ENCODE measurements at regions not wholly inside any gene's neighbourhood (a gene's known extent, or its start where the extent isn't known, plus 50 kb on each side); places are given as distances from the start of the nearest gene placed in this dataset.

DNA sequence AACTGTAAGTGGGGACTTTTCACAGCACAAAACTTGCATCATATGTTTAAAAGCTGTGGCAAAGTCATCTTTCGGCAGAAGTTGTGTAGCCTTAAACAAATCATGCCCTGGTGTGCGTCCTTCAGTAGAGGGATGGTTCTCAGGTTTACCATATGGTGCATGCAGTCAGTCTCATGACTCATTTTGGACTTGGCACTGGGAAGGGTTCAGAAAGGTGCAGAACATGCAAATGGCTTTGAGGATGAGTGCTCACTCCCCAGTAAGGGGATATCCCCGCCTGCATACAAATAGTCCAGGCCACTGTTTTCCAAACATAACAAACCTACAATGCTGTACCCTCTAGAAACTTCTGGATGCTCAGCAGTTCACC is 260.3 kb downstream of the NDUFS4 start:
- peak; percentile 32 for DNase-seq (ENCODE audit: low spot score)
- TF ChIP-seq, protein P1, sequence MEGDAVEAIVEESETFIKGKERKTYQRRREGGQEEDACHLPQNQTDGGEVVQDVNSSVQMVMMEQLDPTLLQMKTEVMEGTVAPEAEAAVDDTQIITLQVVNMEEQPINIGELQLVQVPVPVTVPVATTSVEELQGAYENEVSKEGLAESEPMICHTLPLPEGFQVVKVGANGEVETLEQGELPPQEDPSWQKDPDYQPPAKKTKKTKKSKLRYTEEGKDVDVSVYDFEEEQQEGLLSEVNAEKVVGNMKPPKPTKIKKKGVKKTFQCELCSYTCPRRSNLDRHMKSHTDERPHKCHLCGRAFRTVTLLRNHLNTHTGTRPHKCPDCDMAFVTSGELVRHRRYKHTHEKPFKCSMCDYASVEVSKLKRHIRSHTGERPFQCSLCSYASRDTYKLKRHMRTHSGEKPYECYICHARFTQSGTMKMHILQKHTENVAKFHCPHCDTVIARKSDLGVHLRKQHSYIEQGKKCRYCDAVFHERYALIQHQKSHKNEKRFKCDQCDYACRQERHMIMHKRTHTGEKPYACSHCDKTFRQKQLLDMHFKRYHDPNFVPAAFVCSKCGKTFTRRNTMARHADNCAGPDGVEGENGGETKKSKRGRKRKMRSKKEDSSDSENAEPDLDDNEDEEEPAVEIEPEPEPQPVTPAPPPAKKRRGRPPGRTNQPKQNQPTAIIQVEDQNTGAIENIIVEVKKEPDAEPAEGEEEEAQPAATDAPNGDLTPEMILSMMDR (IDR thresholded peaks at IDR 0.05; ENCODE audit: borderline replicate concordance, control extremely low read depth, extremely low read depth, insufficient read depth, missing control alignments) = no peak
- in situ Hi-C loops (cut with MboI; ENCODE audit: low sequenced_read_pairs, unreplicated experiment) = no loop called here

DNA sequence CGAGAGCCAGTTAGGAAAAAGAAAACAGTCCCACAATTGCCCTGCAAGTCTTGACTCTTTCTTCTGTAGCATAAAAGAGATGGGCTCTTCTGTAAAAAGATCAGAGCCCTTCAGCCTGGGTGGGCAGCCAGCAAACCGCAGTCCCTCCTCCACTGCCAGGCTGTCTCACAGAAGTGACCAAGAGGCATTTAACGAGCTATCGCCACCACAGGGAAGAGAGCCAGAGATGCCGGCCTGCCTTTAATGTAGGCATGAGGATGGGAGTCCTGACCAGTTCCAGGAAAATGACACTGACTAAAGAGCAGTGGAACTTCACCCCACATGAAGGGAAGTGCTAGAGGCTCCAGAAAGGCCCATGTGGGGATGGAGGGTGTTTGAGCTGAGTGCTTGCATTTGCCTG is 264.6 kb downstream of the NDUFS4 start:
- TF ChIP-seq, protein P1 (IDR thresholded peaks at IDR 0.05; ENCODE audit: borderline replicate concordance, control extremely low read depth, extremely low read depth, insufficient read depth, missing control alignments) = no peak
- DNase-seq (ENCODE audit: low spot score) = no peak
- in situ Hi-C loops (cut with MboI; ENCODE audit: low sequenced_read_pairs, unreplicated experiment) = no loop called here

DNA sequence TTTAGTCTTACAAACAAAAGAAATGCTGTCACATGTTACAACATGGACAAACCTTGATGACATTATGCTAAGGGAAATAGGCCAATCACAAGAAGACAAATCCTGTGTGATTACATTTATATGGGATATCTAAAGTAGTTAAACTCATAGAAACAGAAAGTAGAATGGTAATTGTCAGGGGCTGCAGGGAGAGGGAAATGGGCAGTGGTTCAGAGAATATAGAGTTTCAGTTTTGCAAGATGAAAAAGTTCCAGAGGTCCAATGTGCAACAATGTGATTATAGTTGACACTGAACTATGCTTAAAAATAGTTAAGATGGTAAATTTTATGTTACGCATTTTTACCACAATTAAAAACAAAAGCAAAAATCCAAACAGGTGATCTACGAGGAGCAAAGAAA is 265.5 kb downstream of the NDUFS4 start:
- in situ Hi-C loops (cut with MboI; ENCODE audit: low sequenced_read_pairs, unreplicated experiment) = no loop called here
- TF ChIP-seq, protein P1 (IDR thresholded peaks at IDR 0.05; ENCODE audit: borderline replicate concordance, control extremely low read depth, extremely low read depth, insufficient read depth, missing control alignments) = no peak

DNA sequence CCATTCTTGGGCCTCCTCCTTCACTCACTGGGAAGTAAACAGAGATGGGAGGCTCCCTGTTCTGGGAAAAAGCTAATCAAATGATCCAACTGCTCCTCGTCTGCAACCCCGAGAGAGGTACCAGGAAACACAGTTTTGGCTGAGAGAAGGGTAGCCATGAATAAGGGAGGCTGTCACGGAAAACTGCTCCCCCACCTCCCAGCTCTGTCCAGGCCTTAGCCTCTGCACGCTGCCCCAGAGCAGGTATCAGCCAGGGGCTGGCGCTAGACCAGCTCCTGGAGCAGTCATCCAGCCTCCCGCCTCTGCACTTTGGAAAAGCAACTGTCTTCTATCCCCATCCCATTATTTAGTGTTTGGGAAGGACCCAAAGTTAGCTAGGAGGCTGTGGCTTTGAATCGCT is 266.1 kb downstream of the NDUFS4 start:
- TF ChIP-seq, protein P1 (IDR thresholded peaks at IDR 0.05; ENCODE audit: borderline replicate concordance, control extremely low read depth, extremely low read depth, insufficient read depth, missing control alignments) = no peak
- no peak for DNase-seq (ENCODE audit: low spot score)
- in situ Hi-C loops (cut with MboI; ENCODE audit: low sequenced_read_pairs, unreplicated experiment) = no loop called here

More for the DNA sequence above, 265.5 kb downstream of the NDUFS4 start:
- no peak for DNase-seq (ENCODE audit: low spot score)

DNA sequence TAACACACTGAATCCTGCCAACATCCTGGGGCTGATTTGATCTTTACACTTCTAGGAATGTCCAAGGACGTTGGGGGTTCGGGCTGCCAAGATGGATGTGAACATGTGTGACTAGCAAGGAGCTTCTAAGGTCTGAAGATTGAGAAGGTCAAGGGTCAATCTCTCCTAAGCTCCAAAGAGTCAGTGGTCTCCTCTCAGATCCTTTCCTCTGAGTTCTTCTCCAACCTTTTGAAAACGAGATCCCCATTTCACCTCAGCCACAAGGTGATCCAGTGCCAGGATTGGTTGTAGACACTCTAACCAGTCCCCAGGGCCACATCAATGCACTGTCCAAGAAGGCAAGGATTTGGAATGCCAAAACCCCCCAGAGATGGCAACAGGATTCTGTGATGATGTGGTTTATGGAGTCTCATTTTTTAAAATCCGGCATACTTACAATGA is 266.8 kb downstream of the NDUFS4 start:
- no peak for DNase-seq (ENCODE audit: low spot score)
- TF ChIP-seq, protein P1 (IDR thresholded peaks at IDR 0.05; ENCODE audit: borderline replicate concordance, control extremely low read depth, extremely low read depth, insufficient read depth, missing control alignments) = no peak

DNA sequence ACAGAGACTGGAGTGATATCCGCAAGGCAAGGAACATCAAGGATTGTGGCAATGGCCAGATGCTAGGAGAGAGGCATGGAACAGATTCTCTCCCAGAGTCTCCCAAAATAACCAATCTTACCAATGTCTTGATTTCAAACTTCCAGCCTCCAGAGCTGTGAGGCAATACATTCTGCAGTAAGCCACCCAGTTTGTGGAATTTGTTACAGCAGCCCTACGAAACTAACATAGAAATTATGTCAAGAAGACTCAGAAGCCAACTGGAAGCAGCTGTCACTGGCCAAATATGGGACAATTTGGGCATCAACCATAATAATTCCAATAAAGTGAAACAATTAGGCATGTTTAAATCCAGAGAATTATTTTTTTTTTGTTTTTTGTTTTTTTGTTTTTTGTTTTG is 271.1 kb downstream of the NDUFS4 start:
- DNase-seq (ENCODE audit: low spot score) = no peak
- TF ChIP-seq, protein P1 (IDR thresholded peaks at IDR 0.05; ENCODE audit: borderline replicate concordance, control extremely low read depth, extremely low read depth, insufficient read depth, missing control alignments) = no peak
- in situ Hi-C loops (cut with MboI; ENCODE audit: low sequenced_read_pairs, unreplicated experiment) = no loop called here

More for the DNA sequence above, 266.8 kb downstream of the NDUFS4 start:
- in situ Hi-C loops (cut with MboI; ENCODE audit: low sequenced_read_pairs, unreplicated experiment) = no loop called here

All from GM13976 (cell line).